ENCODE measurements at regions not wholly inside any gene's neighbourhood (a gene's known extent, or its start where the extent isn't known, plus 50 kb on each side); places are given as distances from the start of the nearest gene placed in this dataset.

GRCh38 chr3:153110041-153110440 lies 52.0 kb upstream of the RAP2B start:
- TF ChIP-seq CREB5 (CRISPR knock-in tag; IDR thresholded peaks at IDR 0.05; ENCODE audit: low read depth) (no peak), ZFP30 (CRISPR knock-in tag; IDR thresholded peaks at IDR 0.05) (no peak), PATZ1 (CRISPR knock-in tag; IDR thresholded peaks at IDR 0.05; ENCODE audit: borderline replicate concordance) (no peak), ZNF8 (CRISPR knock-in tag; IDR thresholded peaks at IDR 0.05) (no peak), RARB (CRISPR knock-in tag; IDR thresholded peaks at IDR 0.05) (no peak), GLIS3 (CRISPR knock-in tag; IDR thresholded peaks at IDR 0.05) (no peak), ISL1 (CRISPR knock-in tag; IDR thresholded peaks at IDR 0.05) (no peak), BACH2 (CRISPR knock-in tag; IDR thresholded peaks at IDR 0.05; ENCODE audit: borderline replicate concordance) (no peak), CSDC2 (CRISPR knock-in tag; IDR thresholded peaks at IDR 0.05) (no peak), ARNTL (CRISPR knock-in tag; IDR thresholded peaks at IDR 0.05; ENCODE audit: borderline replicate concordance, low read depth) (no peak), ZNF565 (CRISPR knock-in tag; conservative IDR thresholded peaks at IDR 0.05; ENCODE audit: low read depth) (no peak), ZFP3 (CRISPR knock-in tag; IDR thresholded peaks at IDR 0.05) (no peak), TSHZ2 (CRISPR knock-in tag; IDR thresholded peaks at IDR 0.05) (no peak), PPARA (CRISPR knock-in tag; IDR thresholded peaks at IDR 0.05; ENCODE audit: borderline replicate concordance) (no peak)
